HCT116 (cell line): ENCODE measurements at regions not wholly inside any gene's neighbourhood (a gene's known extent, or its start where the extent isn't known, plus 50 kb on each side); places are given as distances from the start of the nearest gene placed in this dataset.

Experiments
- ATAC-seq: fragments of 200-7000 bp; cut with Tn5 transposase; 2 replicates; pipeline ENCODE4 v1.9.1; 2020; ENCODE audit warnings: mild to moderate bottlenecking, moderate library complexity
- BruUV-seq: library from RNA; stranded (reverse); fragments of 400-500 nt; replicated peaks from 2 replicates; lab custom pipeline; 2021; lab: Mats Ljungman, UMichigan
- CTCF ChIA-PET: fragments of 300-600 bp; sonication (Branson Sonifier 250); formaldehyde crosslinking; loops from one replicate; lab custom pipeline; 2021; ENCODE audit warnings: antibody characterized with exemption; lab: Charles Lee
- POLR2A ChIA-PET: fragments of 300-600, 350-600 bp; sonication (Branson Sonifier 250); formaldehyde crosslinking; loops from one replicate; lab custom pipeline; 2021; ENCODE audit warnings: antibody characterized with exemption; lab: Charles Lee
- RAD21 ChIA-PET, 2 experiments: fragments of 300-600 bp; sonication (Branson Sonifier 250); formaldehyde crosslinking; loops; one replicate each; lab custom pipeline; 2023; ENCODE audit warnings: low total read pairs in 2 of 2; ENCODE audit not compliant: uncharacterized antibody in 2 of 2, unreplicated experiment in 2 of 2, low non-redundant PET in 1 of 2; lab: Charles Lee
- DNase-seq: peaks from one replicate; pipeline ENCODE4 v3.0.0-alpha.2; 2010; ENCODE audit warnings: low read depth, low spot score
- H2AFZ ChIP-seq: fragments of 200-600 bp; shearing (Covaris generic), sonication (generic); 2 replicates; pipeline ENCODE4 v1.6.1; 2017; ENCODE audit warnings: low read depth, mixed run types, mixed read lengths, antibody characterized with exemption, low read length; ENCODE audit not compliant: poor library complexity, severe bottlenecking
- H3K27ac ChIP-seq: 2 replicates; pipeline ENCODE4 v1.5.1; 2012; ENCODE audit warnings: low read depth, low read length
- H3K27me3 ChIP-seq: fragments of 200-600 bp; sonication (generic); 2 replicates; pipeline ENCODE4 v1.6.1; 2016; ENCODE audit warnings: mixed run types, low read length, mixed read lengths; ENCODE audit not compliant: insufficient read depth
- H3K36me3 ChIP-seq, 2 experiments: fragments of 200-500 bp in 1 of 2; fragments of 200-600 bp in 1 of 2; sonication (Bioruptor generic) in 1 of 2; sonication (generic) in 1 of 2; 2 replicates each; pipeline versions ENCODE4 v1.5.1 to v1.6.1; 2014 to 2016; ENCODE audit warnings: low read length in 2 of 2, inconsistent platforms in 1 of 2, mixed read lengths in 1 of 2, mixed run types in 1 of 2; ENCODE audit not compliant: insufficient read depth in 2 of 2, control insufficient read depth in 1 of 2
- H3K4me1 ChIP-seq, 2 experiments: fragments of 200-600 bp in 1 of 2; sonication (generic) in 1 of 2; 2 replicates each; pipeline versions ENCODE4 v1.5.1 to v1.6.1; 2012 to 2017; ENCODE audit warnings: low read length in 2 of 2, inconsistent platforms in 1 of 2, mild to moderate bottlenecking in 1 of 2, mixed read lengths in 1 of 2, mixed run types in 1 of 2, moderate library complexity in 1 of 2; ENCODE audit not compliant: insufficient read depth in 2 of 2, control insufficient read depth in 1 of 2
- H3K4me2 ChIP-seq: fragments of 200-600 bp; sonication (generic); 2 replicates; pipeline ENCODE4 v1.6.1; 2017; ENCODE audit warnings: mixed run types, low read length, mixed read lengths
- H3K4me3 ChIP-seq, 2 experiments: fragments of 200-600 bp in 1 of 2; sonication (generic) in 1 of 2; replicated peaks in 1 of 2; 2 replicates each; pipeline ENCODE4 v1.5.1; 2011 to 2016; ENCODE audit warnings: low read length in 2 of 2, control low read depth in 1 of 2, low read depth in 1 of 2, mild to moderate bottlenecking in 1 of 2, mixed read lengths in 1 of 2, mixed run types in 1 of 2
- H3K79me2 ChIP-seq: fragments of 200-600 bp; sonication (generic); 2 replicates; pipeline ENCODE4 v1.6.1; 2017; ENCODE audit warnings: mild to moderate bottlenecking, mixed run types, low read length, moderate library complexity, mixed read lengths; ENCODE audit not compliant: insufficient read depth
- H3K9ac ChIP-seq: fragments of 200-600 bp; sonication (generic); 2 replicates; pipeline ENCODE4 v1.6.1; 2016; ENCODE audit warnings: low read length, mixed read lengths
- H3K9me2 ChIP-seq: fragments of 200-600 bp; sonication (generic), shearing (Covaris generic); 2 replicates; pipeline ENCODE4 v1.6.1; 2017; ENCODE audit warnings: mixed run types, mild to moderate bottlenecking, moderate library complexity; ENCODE audit not compliant: insufficient read depth
- H3K9me3 ChIP-seq, 2 experiments: fragments of 200-500 bp in 1 of 2; fragments of 200-600 bp in 1 of 2; sonication (Bioruptor generic) in 1 of 2; sonication (generic) in 1 of 2; 2 replicates each; pipeline ENCODE4 v1.6.1; 2014 to 2017; ENCODE audit warnings: low read length in 2 of 2, mixed read lengths in 2 of 2, inconsistent platforms in 1 of 2, low read depth in 1 of 2, mild to moderate bottlenecking in 1 of 2, mixed run types in 1 of 2, moderate library complexity in 1 of 2; ENCODE audit not compliant: control insufficient read depth in 1 of 2, insufficient read depth in 1 of 2
- H4K20me1 ChIP-seq: fragments of 200-600 bp; sonication (generic), shearing (Covaris generic); 2 replicates; pipeline ENCODE4 v1.6.1; 2017; ENCODE audit warnings: mixed run types, mild to moderate bottlenecking, moderate library complexity; ENCODE audit not compliant: insufficient read depth
- CBX3 ChIP-seq: IDR thresholded peaks from 2 replicates; pipeline ENCODE4 v1.6.1; 2012; ENCODE audit warnings: low read depth
- CEBPB ChIP-seq: IDR thresholded peaks from 2 replicates; pipeline ENCODE4 v1.6.1; 2012; ENCODE audit warnings: low read depth
- EGR1 ChIP-seq: IDR thresholded peaks from 2 replicates; pipeline ENCODE4 v1.6.1; 2012; ENCODE audit warnings: low read depth
- ELF1 ChIP-seq: IDR thresholded peaks from 2 replicates; pipeline ENCODE4 v1.6.1; 2012; ENCODE audit warnings: low read depth, borderline replicate concordance
- EZH2 ChIP-seq: fragments of 200-600 bp; sonication (generic); IDR thresholded peaks from 2 replicates; pipeline ENCODE4 v1.6.1; 2017; ENCODE audit warnings: antibody characterized with exemption, mixed run types
- POLR2A ChIP-seq: IDR thresholded peaks from 2 replicates; pipeline ENCODE4 v1.7.0; 2011; ENCODE audit warnings: borderline replicate concordance; ENCODE audit not compliant: insufficient read depth, insufficient read length; ENCODE audit errors: extremely low read depth
- RAD21 ChIP-seq: IDR thresholded peaks from 2 replicates; pipeline ENCODE4 v1.6.1; 2012; ENCODE audit warnings: low read depth, mild to moderate bottlenecking
- SP1 ChIP-seq: IDR thresholded peaks from 2 replicates; pipeline ENCODE4 v1.6.1; 2012; ENCODE audit warnings: low read depth
- SRF ChIP-seq: IDR thresholded peaks from 2 replicates; pipeline ENCODE4 v1.6.1; 2012; ENCODE audit warnings: low read depth
- TCF7L2 ChIP-seq: IDR thresholded peaks from 2 replicates; pipeline ENCODE4 v1.7.0; 2011; ENCODE audit warnings: borderline replicate concordance, inconsistent platforms; ENCODE audit not compliant: insufficient read depth, insufficient read length; ENCODE audit errors: extremely low read depth
- YY1 ChIP-seq: IDR thresholded peaks from 2 replicates; pipeline ENCODE4 v1.6.1; 2011; ENCODE audit warnings: low read length, low read depth, moderate library complexity, mild to moderate bottlenecking; ENCODE audit not compliant: insufficient replicate concordance; ENCODE audit errors: extremely low read depth
- ZFX ChIP-seq: fragments of 450-650 bp; IDR thresholded peaks from 2 replicates; pipeline ENCODE4 v1.6.1; 2017
- intact Hi-C: fragments of 100-400 bp; cut with micrococcal nuclease; formaldehyde crosslinking; loops from 2 replicates; pipeline ENCODE4 v1.10.0; 2022
- TF ChIP-seq, protein P1 (sequence below): IDR thresholded peaks from 2 replicates; pipeline ENCODE4 v1.6.1; 2011; ENCODE audit warnings: mild to moderate bottlenecking, low read length, moderate library complexity; ENCODE audit not compliant: insufficient replicate concordance; ENCODE audit errors: extremely low read depth
- TF ChIP-seq, protein P2 (sequence below): IDR thresholded peaks from 2 replicates; pipeline ENCODE4 v1.6.1; 2012; ENCODE audit warnings: low read depth

DNA sequence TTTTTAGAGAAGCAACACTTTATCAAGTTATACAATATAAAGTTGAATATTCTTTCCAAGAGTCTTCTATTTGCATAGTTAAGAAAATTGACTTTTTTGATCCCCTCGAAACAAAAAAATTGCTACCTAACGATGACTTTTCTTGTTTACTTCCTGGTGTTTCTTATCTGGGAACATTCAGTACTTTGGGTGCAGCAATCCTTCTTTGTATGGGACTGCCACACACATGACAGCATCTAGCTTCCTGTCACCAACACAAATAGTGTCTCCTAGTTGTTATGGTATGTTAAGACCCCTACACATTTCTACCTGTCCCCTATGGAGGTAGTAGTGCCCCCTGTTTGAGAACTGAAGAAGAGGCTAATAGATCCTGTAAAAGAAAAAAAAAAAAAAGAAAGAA is 841.7 kb upstream of the FAT3 start (continued):
- TF ChIP-seq, protein P1, sequence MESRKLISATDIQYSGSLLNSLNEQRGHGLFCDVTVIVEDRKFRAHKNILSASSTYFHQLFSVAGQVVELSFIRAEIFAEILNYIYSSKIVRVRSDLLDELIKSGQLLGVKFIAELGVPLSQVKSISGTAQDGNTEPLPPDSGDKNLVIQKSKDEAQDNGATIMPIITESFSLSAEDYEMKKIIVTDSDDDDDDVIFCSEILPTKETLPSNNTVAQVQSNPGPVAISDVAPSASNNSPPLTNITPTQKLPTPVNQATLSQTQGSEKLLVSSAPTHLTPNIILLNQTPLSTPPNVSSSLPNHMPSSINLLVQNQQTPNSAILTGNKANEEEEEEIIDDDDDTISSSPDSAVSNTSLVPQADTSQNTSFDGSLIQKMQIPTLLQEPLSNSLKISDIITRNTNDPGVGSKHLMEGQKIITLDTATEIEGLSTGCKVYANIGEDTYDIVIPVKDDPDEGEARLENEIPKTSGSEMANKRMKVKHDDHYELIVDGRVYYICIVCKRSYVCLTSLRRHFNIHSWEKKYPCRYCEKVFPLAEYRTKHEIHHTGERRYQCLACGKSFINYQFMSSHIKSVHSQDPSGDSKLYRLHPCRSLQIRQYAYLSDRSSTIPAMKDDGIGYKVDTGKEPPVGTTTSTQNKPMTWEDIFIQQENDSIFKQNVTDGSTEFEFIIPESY: no peak

DNA sequence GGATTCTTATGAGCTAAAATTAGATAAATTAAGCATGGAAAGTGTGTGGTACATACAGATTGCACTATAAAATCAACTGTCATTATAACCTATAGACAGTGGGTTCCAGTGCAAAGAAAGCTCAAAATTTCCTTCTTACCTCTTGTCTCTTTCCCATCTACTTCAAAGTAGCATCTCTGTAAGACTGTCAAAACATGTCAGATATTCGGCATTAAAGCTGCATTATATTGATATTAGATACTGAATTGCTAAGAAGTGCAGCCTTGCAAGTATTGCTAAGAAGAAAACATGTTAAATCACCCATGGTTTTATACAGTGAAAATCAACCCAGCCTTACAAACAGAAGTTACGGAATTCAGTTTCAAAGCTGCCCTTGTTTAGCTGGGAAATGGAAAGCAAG is 849.8 kb upstream of the FAT3 start:
- H3K79me2 ChIP-seq: no peaks in the 10 kb centered on the region
- no peak for ATAC-seq
- no peaks in the 10 kb centered on the region for H3K27me3 ChIP-seq
- DNase-seq: no peak
- no peak overlapping the region for H2AFZ ChIP-seq
- intact Hi-C loops: no loop called here
- H3K4me3 ChIP-seq: no peak overlapping the region
- RAD21 ChIA-PET: no interaction called here
- H3K9ac ChIP-seq: no peak overlapping the region
- POLR2A ChIA-PET: no interaction called here
- no peak for TF ChIP-seq CBX3
- no peak for TF ChIP-seq CEBPB
- TF ChIP-seq ELF1: no peak
- TF ChIP-seq, protein P1: no peak
- TF ChIP-seq POLR2A: no peak
- TF ChIP-seq YY1: no peak
- TF ChIP-seq, protein P2, sequence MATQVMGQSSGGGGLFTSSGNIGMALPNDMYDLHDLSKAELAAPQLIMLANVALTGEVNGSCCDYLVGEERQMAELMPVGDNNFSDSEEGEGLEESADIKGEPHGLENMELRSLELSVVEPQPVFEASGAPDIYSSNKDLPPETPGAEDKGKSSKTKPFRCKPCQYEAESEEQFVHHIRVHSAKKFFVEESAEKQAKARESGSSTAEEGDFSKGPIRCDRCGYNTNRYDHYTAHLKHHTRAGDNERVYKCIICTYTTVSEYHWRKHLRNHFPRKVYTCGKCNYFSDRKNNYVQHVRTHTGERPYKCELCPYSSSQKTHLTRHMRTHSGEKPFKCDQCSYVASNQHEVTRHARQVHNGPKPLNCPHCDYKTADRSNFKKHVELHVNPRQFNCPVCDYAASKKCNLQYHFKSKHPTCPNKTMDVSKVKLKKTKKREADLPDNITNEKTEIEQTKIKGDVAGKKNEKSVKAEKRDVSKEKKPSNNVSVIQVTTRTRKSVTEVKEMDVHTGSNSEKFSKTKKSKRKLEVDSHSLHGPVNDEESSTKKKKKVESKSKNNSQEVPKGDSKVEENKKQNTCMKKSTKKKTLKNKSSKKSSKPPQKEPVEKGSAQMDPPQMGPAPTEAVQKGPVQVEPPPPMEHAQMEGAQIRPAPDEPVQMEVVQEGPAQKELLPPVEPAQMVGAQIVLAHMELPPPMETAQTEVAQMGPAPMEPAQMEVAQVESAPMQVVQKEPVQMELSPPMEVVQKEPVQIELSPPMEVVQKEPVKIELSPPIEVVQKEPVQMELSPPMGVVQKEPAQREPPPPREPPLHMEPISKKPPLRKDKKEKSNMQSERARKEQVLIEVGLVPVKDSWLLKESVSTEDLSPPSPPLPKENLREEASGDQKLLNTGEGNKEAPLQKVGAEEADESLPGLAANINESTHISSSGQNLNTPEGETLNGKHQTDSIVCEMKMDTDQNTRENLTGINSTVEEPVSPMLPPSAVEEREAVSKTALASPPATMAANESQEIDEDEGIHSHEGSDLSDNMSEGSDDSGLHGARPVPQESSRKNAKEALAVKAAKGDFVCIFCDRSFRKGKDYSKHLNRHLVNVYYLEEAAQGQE: no peak
- no peak for TF ChIP-seq EGR1
- TF ChIP-seq SP1: no peak
- TF ChIP-seq RAD21: no peak
- TF ChIP-seq EZH2: no peak
- TF ChIP-seq SRF: no peak
- TF ChIP-seq ZFX: no peak
- no peak for TF ChIP-seq TCF7L2
- H4K20me1 ChIP-seq: no peaks in the 10 kb centered on the region
- H3K4me1 ChIP-seq: no peaks in the 10 kb centered on the region
- H3K9me2 ChIP-seq: no peaks in the 10 kb centered on the region
- CTCF ChIA-PET: no interaction called here
- H3K4me2 ChIP-seq: no peak overlapping the region
- H3K27ac ChIP-seq: no peak overlapping the region
- peaks cover 6 to 15% of the 10 kb centered on the region in 2 experiments; a peak in 2 of 4 replicates for H3K9me3 ChIP-seq
- H3K36me3 ChIP-seq: no peaks in the 10 kb centered on the region
- BruUV-seq: no TSS peak
